ENCODE measurements at regions not wholly inside any gene's neighbourhood (a gene's known extent, or its start where the extent isn't known, plus 50 kb on each side); places are given as distances from the start of the nearest gene placed in this dataset.

DNA sequence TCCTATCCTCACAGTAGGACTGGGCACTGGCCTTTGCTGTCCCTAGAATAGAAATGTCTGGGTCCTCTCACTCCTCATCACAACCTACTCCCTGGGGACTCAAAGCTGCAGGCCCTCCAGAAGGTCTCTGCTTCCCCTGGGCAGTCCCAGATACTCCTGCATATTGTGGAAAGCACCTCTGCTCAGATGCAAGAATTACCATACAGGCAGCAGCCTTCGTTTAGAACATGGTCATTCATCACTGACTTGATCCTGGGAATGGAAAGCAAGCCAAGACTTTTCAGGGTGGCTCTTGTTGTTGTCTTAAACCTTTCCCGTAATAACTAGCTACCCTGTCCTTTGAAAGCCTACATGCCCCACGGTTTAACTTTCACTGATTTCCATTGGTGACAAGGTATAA is 53.1 kb upstream of the NPAS2 start:
- Histone ChIP-seq H3K9me3 (ENCODE audit: control insufficient read depth, insufficient read depth, low read depth, low read length) (no peaks in the 10 kb centered on the region), H3K27ac (ENCODE audit: extremely low read depth, low read depth, low read length) (no peak overlapping the region), H3K4me3 (ENCODE audit: low read depth, low read length) (no peak overlapping the region), H3K4me1 (ENCODE audit: control insufficient read depth, insufficient read depth, low read length) (no peaks in the 10 kb centered on the region), H3K36me3 (ENCODE audit: control insufficient read depth in 2 of 2, insufficient read depth in 1 of 2, low read length in 2 of 2) (no peaks in the 10 kb centered on the region)
- CTCF ChIA-PET, result no interaction called here
- TF ChIP-seq ZNF585B (tag by site-specific recombination; IDR thresholded peaks at IDR 0.05) (no peak), SETDB1 (IDR thresholded peaks at IDR 0.05; ENCODE audit: insufficient read length, low read length) (no peak), PRDM4 (tag by site-specific recombination; IDR thresholded peaks at IDR 0.05) (no peak), ZNF654 (tag by site-specific recombination; IDR thresholded peaks at IDR 0.05; ENCODE audit: low read depth) (no peak), ZNF473 (tag by site-specific recombination; IDR thresholded peaks at IDR 0.05) (no peak)
- TF ChIP-seq, protein P1, sequence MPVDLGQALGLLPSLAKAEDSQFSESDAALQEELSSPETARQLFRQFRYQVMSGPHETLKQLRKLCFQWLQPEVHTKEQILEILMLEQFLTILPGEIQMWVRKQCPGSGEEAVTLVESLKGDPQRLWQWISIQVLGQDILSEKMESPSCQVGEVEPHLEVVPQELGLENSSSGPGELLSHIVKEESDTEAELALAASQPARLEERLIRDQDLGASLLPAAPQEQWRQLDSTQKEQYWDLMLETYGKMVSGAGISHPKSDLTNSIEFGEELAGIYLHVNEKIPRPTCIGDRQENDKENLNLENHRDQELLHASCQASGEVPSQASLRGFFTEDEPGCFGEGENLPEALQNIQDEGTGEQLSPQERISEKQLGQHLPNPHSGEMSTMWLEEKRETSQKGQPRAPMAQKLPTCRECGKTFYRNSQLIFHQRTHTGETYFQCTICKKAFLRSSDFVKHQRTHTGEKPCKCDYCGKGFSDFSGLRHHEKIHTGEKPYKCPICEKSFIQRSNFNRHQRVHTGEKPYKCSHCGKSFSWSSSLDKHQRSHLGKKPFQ (tag by site-specific recombination; IDR thresholded peaks at IDR 0.05), result no peak
- POLR2A ChIA-PET, result no interaction called here

DNA sequence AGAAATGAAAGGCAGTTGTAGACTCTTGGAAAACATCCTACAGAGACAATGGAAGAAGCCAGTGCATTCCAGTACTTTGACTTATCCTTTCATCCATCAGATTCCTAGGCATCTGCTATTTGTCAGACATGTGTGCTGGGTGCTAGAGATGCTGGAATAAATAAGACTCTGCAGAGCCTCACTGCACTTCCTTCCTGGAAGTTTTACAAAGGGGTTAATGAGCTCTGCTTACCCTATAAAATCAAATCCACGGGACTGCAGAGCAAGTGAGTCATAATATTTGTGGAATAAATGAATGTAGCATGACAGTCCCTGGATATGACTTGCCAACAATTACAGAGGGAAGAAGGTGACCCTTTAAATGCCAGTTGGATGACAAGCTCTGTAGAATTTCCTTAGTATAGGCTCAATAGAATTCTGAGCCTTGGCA is 52.7 kb upstream of the NPAS2 start:
- no peak overlapping the region for H3K27ac ChIP-seq (ENCODE audit: extremely low read depth, low read depth, low read length)
- CTCF ChIA-PET, result interaction anchor here (0.6 to 1.7 kb wide), 3 partner anchors 23 to 192 kb away, joined by 3 to 4 read pairs (median 4); no protein-coding TSS in a partner anchor

More for the DNA sequence above, 52.7 kb upstream of the NPAS2 start:
- H3K4me3 ChIP-seq (ENCODE audit: low read depth, low read length), result no peak overlapping the region
- POLR2A ChIA-PET, result no interaction called here
- no peaks in the 10 kb centered on the region for H3K4me1 ChIP-seq (ENCODE audit: control insufficient read depth, insufficient read depth, low read length)
- no peaks in the 10 kb centered on the region for H3K36me3 ChIP-seq (ENCODE audit: control insufficient read depth in 2 of 2, insufficient read depth in 1 of 2, low read length in 2 of 2)
- H3K9me3 ChIP-seq (ENCODE audit: control insufficient read depth, insufficient read depth, low read depth, low read length), result no peaks in the 10 kb centered on the region
- no peak for TF ChIP-seq PRDM4 (tag by site-specific recombination; IDR thresholded peaks at IDR 0.05)
- no peak for TF ChIP-seq ZBTB17 (tag by site-specific recombination; IDR thresholded peaks at IDR 0.05)
- TF ChIP-seq ZNF626 (tag by site-specific recombination; IDR thresholded peaks at IDR 0.05), result no peak
- no peak for TF ChIP-seq ZNF785 (tag by site-specific recombination; IDR thresholded peaks at IDR 0.05)
- no peak for TF ChIP-seq ZBTB6 (tag by site-specific recombination; IDR thresholded peaks at IDR 0.05)
- no peak for TF ChIP-seq ELK4 (IDR thresholded peaks at IDR 0.05; ENCODE audit: borderline replicate concordance, low read depth, low read length)
- TF ChIP-seq ZNF324 (tag by site-specific recombination; IDR thresholded peaks at IDR 0.05), result no peak
- no peak for TF ChIP-seq ZNF600 (tag by site-specific recombination; IDR thresholded peaks at IDR 0.05)
- TF ChIP-seq PRDM6 (tag by site-specific recombination; IDR thresholded peaks at IDR 0.05), result no peak
- TF ChIP-seq ZNF529 (tag by site-specific recombination; IDR thresholded peaks at IDR 0.05; ENCODE audit: insufficient replicate concordance), result no peak
- TF ChIP-seq ZSCAN16 (tag by site-specific recombination; IDR thresholded peaks at IDR 0.05), result no peak
- no peak for TF ChIP-seq ZBTB8A (tag by site-specific recombination; IDR thresholded peaks at IDR 0.05)

Data from HEK293 (cell line).